H1 (cell line): ENCODE measurements at regions not wholly inside any gene's neighbourhood (a gene's known extent, or its start where the extent isn't known, plus 50 kb on each side); places are given as distances from the start of the nearest gene placed in this dataset.

ENCODE experiments used
- CTCF ChIA-PET: fragments of 300-600 bp; sonication (Branson Sonifier 250); formaldehyde crosslinking; loops from one replicate; lab custom pipeline; 2021; ENCODE audit not compliant: partially characterized antibody; lab: Charles Lee
- POLR2A ChIA-PET: fragments of 300-600 bp; sonication (Branson Sonifier 250); formaldehyde crosslinking; loops from one replicate; lab custom pipeline; 2021; ENCODE audit warnings: inconsistent platforms; ENCODE audit not compliant: partially characterized antibody; lab: Charles Lee
- DNase-seq, 2 experiments: peaks; one replicate each; pipeline versions ENCODE4 v3.0.0 to v3.0.0-alpha.2; 2010 to 2022; ENCODE audit warnings: low spot score in 2 of 2, low read depth in 1 of 2, mixed read lengths in 1 of 2
- FAIRE-seq: peaks from 2 replicates; lab custom pipeline; 2011; peaks lifted over from hg19 to GRCh38; lab: Jason Lieb, UNC
- H2AFZ ChIP-seq: 2 replicates; pipeline ENCODE4 v1.8.1; 2012; ENCODE audit warnings: low read length, inconsistent platforms
- H2AK5ac ChIP-seq: 2 replicates; pipeline ENCODE4 v1.6.1; 2013; ENCODE audit warnings: low read depth, low read length
- H2BK120ac ChIP-seq: replicated peaks from 2 replicates; pipeline ENCODE3; 2013; ENCODE audit warnings: low read depth, low read length, inconsistent platforms
- H2BK12ac ChIP-seq: 2 replicates; pipeline ENCODE4 v1.6.1; 2013; ENCODE audit warnings: low read depth, low read length
- H2BK15ac ChIP-seq: 2 replicates; pipeline ENCODE4 v1.6.1; 2013; ENCODE audit warnings: low read length
- H2BK20ac ChIP-seq: 2 replicates; pipeline ENCODE4 v1.6.1; 2013; ENCODE audit warnings: low read length
- H2BK5ac ChIP-seq: 2 replicates; pipeline ENCODE4 v1.6.1; 2013; ENCODE audit warnings: low read depth, low read length
- H3K14ac ChIP-seq: 2 replicates; pipeline ENCODE4 v1.6.1; 2013; ENCODE audit warnings: inconsistent platforms; ENCODE audit not compliant: insufficient read length
- H3K18ac ChIP-seq: 2 replicates; pipeline ENCODE4 v1.6.1; 2013; ENCODE audit warnings: low read length; ENCODE audit errors: extremely low read depth
- H3K23ac ChIP-seq: 2 replicates; pipeline ENCODE4 v1.6.1; 2013; ENCODE audit warnings: inconsistent platforms; ENCODE audit not compliant: insufficient read length
- H3K23me2 ChIP-seq: 2 replicates; pipeline ENCODE4 v1.6.1; 2013; ENCODE audit warnings: low read depth, low read length
- H3K27ac ChIP-seq: 2 replicates; pipeline ENCODE4 v1.6.1; 2011; ENCODE audit warnings: low read depth, low read length, inconsistent platforms
- H3K27me3 ChIP-seq, 4 experiments: replicated peaks in 1 of 4; 1 replicate in 1 of 4; 2 replicates in 3 of 4; pipeline versions ENCODE4 v1.6.1 to v1.8.1; 2011 to 2013; ENCODE audit warnings: low read length in 3 of 4, mild to moderate bottlenecking in 3 of 4, inconsistent platforms in 2 of 4, mixed read lengths in 2 of 4, moderate library complexity in 1 of 4; ENCODE audit not compliant: control insufficient read depth in 3 of 4, insufficient read depth in 3 of 4; ENCODE audit errors: extremely low read depth in 1 of 4
- H3K36me3 ChIP-seq, 4 experiments: 2 replicates each; pipeline versions ENCODE4 v1.6.1 to v1.8.1; 2011 to 2013; ENCODE audit warnings: mild to moderate bottlenecking in 4 of 4, low read length in 3 of 4, moderate library complexity in 2 of 4, control low read depth in 1 of 4, inconsistent platforms in 1 of 4; ENCODE audit not compliant: insufficient read depth in 4 of 4, control insufficient read depth in 2 of 4
- H3K4ac ChIP-seq: replicated peaks from 2 replicates; pipeline ENCODE3; 2013; ENCODE audit warnings: low read length, low read depth, mixed read lengths, inconsistent platforms; ENCODE audit not compliant: insufficient read length
- H3K4me1 ChIP-seq, 4 experiments: replicated peaks in 1 of 4; 1 replicate in 1 of 4; 2 replicates in 3 of 4; pipeline versions ENCODE4 v1.6.1 to v1.8.1; 2011 to 2013; ENCODE audit warnings: low read length in 3 of 4, inconsistent platforms in 2 of 4, mixed read lengths in 1 of 4; ENCODE audit not compliant: insufficient read depth in 4 of 4, control insufficient read depth in 3 of 4
- H3K4me2 ChIP-seq, 2 experiments: 2 replicates each; pipeline versions ENCODE4 v1.6.1 to v1.8.1; 2011 to 2013; ENCODE audit warnings: low read depth in 2 of 2, low read length in 2 of 2, control low read depth in 1 of 2, inconsistent platforms in 1 of 2, mild to moderate bottlenecking in 1 of 2; ENCODE audit not compliant: insufficient read depth in 1 of 2
- H3K4me3 ChIP-seq, 4 experiments: fragments of 200-600, 300-600 bp in 1 of 4; sonication (generic), shearing (Covaris generic), sonication (Bioruptor Twin) in 1 of 4; 2 replicates each; pipeline versions ENCODE4 v1.5.1 to v1.8.1; 2011 to 2016; ENCODE audit warnings: low read length in 4 of 4, low read depth in 3 of 4, control low read depth in 2 of 4, inconsistent platforms in 2 of 4, mild to moderate bottlenecking in 2 of 4, mixed read lengths in 1 of 4, moderate library complexity in 1 of 4; ENCODE audit not compliant: insufficient read depth in 2 of 4; ENCODE audit errors: extremely low read depth in 1 of 4
- H3K56ac ChIP-seq: replicated peaks from 2 replicates; pipeline ENCODE3; 2013; ENCODE audit warnings: low read depth, mild to moderate bottlenecking, mixed read lengths, low read length, inconsistent platforms; ENCODE audit not compliant: insufficient read length
- H3K79me1 ChIP-seq: 2 replicates; pipeline ENCODE4 v1.6.1; 2013; ENCODE audit warnings: low read depth, low read length, control low read depth
- H3K79me2 ChIP-seq, 2 experiments: 2 replicates each; pipeline versions ENCODE4 v1.6.1 to v1.8.1; 2012 to 2013; ENCODE audit warnings: low read length in 2 of 2, mild to moderate bottlenecking in 2 of 2, inconsistent platforms in 1 of 2; ENCODE audit not compliant: insufficient read depth in 2 of 2, control insufficient read depth in 1 of 2
- H3K9ac ChIP-seq, 4 experiments: replicated peaks in 1 of 4; 1 replicate in 1 of 4; 2 replicates in 3 of 4; pipeline versions ENCODE4 v1.6.1 to v1.8.1; 2011 to 2013; ENCODE audit warnings: low read depth in 3 of 4, low read length in 3 of 4, control low read depth in 2 of 4, mild to moderate bottlenecking in 2 of 4, moderate library complexity in 2 of 4, inconsistent platforms in 1 of 4; ENCODE audit errors: extremely low read depth in 1 of 4
- H3K9me3 ChIP-seq, 2 experiments: 2 replicates each; pipeline versions ENCODE4 v1.6.1 to v1.8.1; 2012 to 2013; ENCODE audit warnings: mild to moderate bottlenecking in 2 of 2, moderate library complexity in 2 of 2, control low read depth in 1 of 2, inconsistent platforms in 1 of 2, low read depth in 1 of 2, low read length in 1 of 2, mixed read lengths in 1 of 2; ENCODE audit not compliant: insufficient read depth in 2 of 2
- H4K20me1 ChIP-seq, 2 experiments: replicated peaks in 1 of 2; 2 replicates each; pipeline versions ENCODE3 to v1.8.1; 2011 to 2013; ENCODE audit warnings: inconsistent platforms in 2 of 2, low read length in 2 of 2, mild to moderate bottlenecking in 1 of 2; ENCODE audit not compliant: insufficient read depth in 2 of 2, control insufficient read depth in 1 of 2
- H4K5ac ChIP-seq: 2 replicates; pipeline ENCODE4 v1.6.1; 2013; ENCODE audit warnings: low read length, low read depth, mixed read lengths, inconsistent platforms; ENCODE audit not compliant: insufficient read length
- H4K8ac ChIP-seq: 2 replicates; pipeline ENCODE4 v1.8.0; 2013; ENCODE audit warnings: mild to moderate bottlenecking, moderate library complexity, low read length, inconsistent platforms; ENCODE audit not compliant: insufficient read depth; ENCODE audit errors: extremely low read depth
- H4K91ac ChIP-seq: replicated peaks from 2 replicates; pipeline ENCODE3; 2013; ENCODE audit warnings: low read length, mixed read lengths, inconsistent platforms; ENCODE audit not compliant: insufficient read length
- CBX8 ChIP-seq: fragments of 300-800, 300-1000 bp; sonication (generic); IDR thresholded peaks from 2 replicates; pipeline ENCODE4 v1.7.1; 2016; ENCODE audit warnings: low read depth, low read length, borderline replicate concordance
- CHD1 ChIP-seq: IDR thresholded peaks from 2 replicates; pipeline ENCODE4 v1.6.1; 2012; ENCODE audit warnings: low read depth, low read length, improper control_type of control experiment
- CTBP2 ChIP-seq: IDR thresholded peaks from 2 replicates; pipeline ENCODE4 v1.7.0; 2011; ENCODE audit warnings: borderline replicate concordance, mild to moderate bottlenecking, moderate library complexity, mixed read lengths, low read length; ENCODE audit not compliant: insufficient read depth, insufficient read length
- GTF2F1 ChIP-seq: IDR thresholded peaks from 2 replicates; pipeline ENCODE4 v1.6.1; 2012; ENCODE audit warnings: low read depth, low read length, improper control_type of control experiment, borderline replicate concordance
- JUN ChIP-seq: IDR thresholded peaks from 2 replicates; pipeline ENCODE4 v1.6.1; 2011; ENCODE audit warnings: low read depth, mild to moderate bottlenecking, improper control_type of control experiment, low read length
- MAX ChIP-seq: IDR thresholded peaks from 2 replicates; pipeline ENCODE4 v1.6.1; 2012; ENCODE audit warnings: inconsistent platforms
- POLR2AphosphoS5 ChIP-seq: IDR thresholded peaks from 2 replicates; pipeline ENCODE4 v1.6.1; 2011; ENCODE audit warnings: low read depth, low read length
- POU5F1 ChIP-seq: IDR thresholded peaks from 2 replicates; pipeline ENCODE4 v1.6.1; 2011; ENCODE audit warnings: low read depth, mild to moderate bottlenecking, low read length, moderate library complexity
- SIN3A ChIP-seq, 2 experiments: IDR thresholded peaks in 1 of 2; conservative IDR thresholded peaks in 1 of 2; 2 replicates each; pipeline ENCODE4 v1.6.1; 2011 to 2012; ENCODE audit warnings: low read length in 2 of 2, improper control_type of control experiment in 1 of 2, low read depth in 1 of 2, mild to moderate bottlenecking in 1 of 2
- SIX5 ChIP-seq: IDR thresholded peaks from 2 replicates; pipeline ENCODE4 v1.6.1; 2011; ENCODE audit warnings: mild to moderate bottlenecking, low read depth, low read length
- SP1 ChIP-seq: IDR thresholded peaks from 2 replicates; pipeline ENCODE4 v1.6.1; 2011; ENCODE audit warnings: low read depth, low read length
- SRF ChIP-seq: IDR thresholded peaks from 2 replicates; pipeline ENCODE4 v1.6.1; 2011; ENCODE audit warnings: mild to moderate bottlenecking, low read depth, low read length, moderate library complexity
- TCF12 ChIP-seq: IDR thresholded peaks from 2 replicates; pipeline ENCODE4 v1.6.1; 2011; ENCODE audit warnings: low read depth, mild to moderate bottlenecking, low read length
- WGBS, 2 experiments: shearing (Covaris generic) in 1 of 2; methylation state at CpG; one replicate each; pipeline versions ENCODE4 v1.1.6 to v1.1.7; 2013 to 2015; ENCODE audit warnings: low lambda C conversion rate in 2 of 2, mixed read lengths in 2 of 2, inconsistent platforms in 1 of 2, low coverage in 1 of 2, missing lambda C conversion rate in 1 of 2; ENCODE audit not compliant: insufficient replicate concordance in 2 of 2, insufficient coverage in 1 of 2, insufficient read length in 1 of 2; ENCODE audit errors: extremely low coverage in 1 of 2, missing lambda C conversion rate in 1 of 2; 5-methylcytosine and 5-hydroxymethylcytosine counted together
- TF ChIP-seq, protein P1 (sequence below): IDR thresholded peaks from 2 replicates; pipeline ENCODE4 v1.6.1; 2012; ENCODE audit warnings: inconsistent platforms

- FAIRE-seq = no peak
- peak overlapping the region; percentile 22; the same call in 1 of the 2 replicates for H2BK12ac ChIP-seq
- H2AFZ ChIP-seq = no peak overlapping the region
- H3K4me3 ChIP-seq = no peak overlapping the region
- no peaks in the 10 kb centered on the region; a peak in 1 of 8 replicates for H3K36me3 ChIP-seq
- H3K4me2 ChIP-seq = no peak overlapping the region
- H2BK120ac ChIP-seq = no peak overlapping the region
- H4K91ac ChIP-seq = peak overlapping the region; percentile 12
- no peak for DNase-seq
- no peak overlapping the region for H4K5ac ChIP-seq
- H3K27ac ChIP-seq = no peak overlapping the region
- ChIA-PET POLR2A (no interaction called here), CTCF (interaction anchor here (0.6 to 1.7 kb wide), 3 partner anchors 16 to 74 kb away, joined by 3 to 4 read pairs (median 4); no protein-coding TSS in a partner anchor)
- H3K18ac ChIP-seq = no peak overlapping the region
- H2AK5ac ChIP-seq = no peak overlapping the region
- H3K79me2 ChIP-seq = no peaks in the 10 kb centered on the region
- no peaks in the 10 kb centered on the region for H4K20me1 ChIP-seq
- H3K23me2 ChIP-seq = no peaks in the 10 kb centered on the region
- peaks cover 0 to 7% of the 10 kb centered on the region in 2 experiments; a peak in 2 of 4 replicates for H3K9me3 ChIP-seq
- no peak overlapping the region for H3K9ac ChIP-seq
- no peak overlapping the region for H3K4ac ChIP-seq
- H3K56ac ChIP-seq = no peak overlapping the region
- no peak overlapping the region for H3K23ac ChIP-seq
- WGBS, 2 experiments = 89% methylated on average over 3 of the region's 3 CpGs; no CpG with 5 or more reads in 1 of the 2 experiments
- no peaks in the 10 kb centered on the region for H3K79me1 ChIP-seq
- H3K27me3 ChIP-seq = no peaks in the 10 kb centered on the region
- no peak overlapping the region for H4K8ac ChIP-seq
- peak overlapping the region; percentile 31; the same call in 1 of the 2 replicates for H2BK15ac ChIP-seq
- H3K4me1 ChIP-seq = peaks cover 0 to 5% (median under 1%) of the 10 kb centered on the region in 4 experiments; a peak in 2 of 7 replicates
- H3K14ac ChIP-seq = no peak overlapping the region
- H2BK20ac ChIP-seq = 0 out of 2 replicates have a peak overlapping the region, but pooled peaks have one; percentile 40
- no peak overlapping the region for H2BK5ac ChIP-seq
- TF ChIP-seq GTF2F1 = no peak
- no peak for TF ChIP-seq SIX5
- TF ChIP-seq SRF = no peak
- no peak for TF ChIP-seq JUN
- TF ChIP-seq TCF12 = no peak
- no peak for TF ChIP-seq CHD1
- TF ChIP-seq SIN3A (conservative IDR thresholded peaks at IDR 0.05 in 1 of 2, IDR thresholded peaks at IDR 0.05 in 1 of 2; ENCODE audit: low read depth in 1 of 2, low read length in 2 of 2) = no peak
- no peak for TF ChIP-seq POLR2AphosphoS5
- no peak for TF ChIP-seq POU5F1
- TF ChIP-seq, protein P1, sequence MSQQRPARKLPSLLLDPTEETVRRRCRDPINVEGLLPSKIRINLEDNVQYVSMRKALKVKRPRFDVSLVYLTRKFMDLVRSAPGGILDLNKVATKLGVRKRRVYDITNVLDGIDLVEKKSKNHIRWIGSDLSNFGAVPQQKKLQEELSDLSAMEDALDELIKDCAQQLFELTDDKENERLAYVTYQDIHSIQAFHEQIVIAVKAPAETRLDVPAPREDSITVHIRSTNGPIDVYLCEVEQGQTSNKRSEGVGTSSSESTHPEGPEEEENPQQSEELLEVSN = no peak
- no peak for TF ChIP-seq MAX
- TF ChIP-seq CBX8 = no peak
- no peak for TF ChIP-seq SP1
- no peak for TF ChIP-seq CTBP2
Measured at GRCh38 chr14:55805250-55805649, 225.2 kb downstream of the KTN1 start.
